H9 (cell line): ENCODE measurements at regions not wholly inside any gene's neighbourhood (a gene's known extent, or its start where the extent isn't known, plus 50 kb on each side); places are given as distances from the start of the nearest gene placed in this dataset.

Source experiments
- DNase-seq: peaks from one replicate; pipeline ENCODE4 v3.0.0-alpha.2; 2017
- H2AFZ ChIP-seq: one replicate; pipeline ENCODE4 v1.6.1; 2013; ENCODE audit warnings: mild to moderate bottlenecking, low read length, control low read depth, moderate library complexity
- H2AK5ac ChIP-seq: 2 replicates; pipeline ENCODE4 v1.6.1; 2013; ENCODE audit warnings: low read length, control low read depth, mixed read lengths; ENCODE audit not compliant: insufficient read length
- H2BK120ac ChIP-seq: one replicate; pipeline ENCODE4 v1.6.1; 2013; ENCODE audit warnings: low read depth, mild to moderate bottlenecking, low read length, control low read depth, inconsistent platforms; ENCODE audit not compliant: poor library complexity, severe bottlenecking
- H2BK12ac ChIP-seq: 2 replicates; pipeline ENCODE4 v1.6.1; 2013; ENCODE audit warnings: low read length, control low read depth, mixed read lengths, low read depth; ENCODE audit not compliant: insufficient read length
- H2BK15ac ChIP-seq: 2 replicates; pipeline ENCODE4 v1.6.1; 2013; ENCODE audit warnings: low read depth, low read length, control low read depth
- H2BK20ac ChIP-seq: one replicate; pipeline ENCODE4 v1.6.1; 2013; ENCODE audit warnings: low read depth, mild to moderate bottlenecking, low read length, control low read depth, inconsistent platforms; ENCODE audit not compliant: poor library complexity, severe bottlenecking
- H2BK5ac ChIP-seq: 2 replicates; pipeline ENCODE4 v1.6.1; 2013; ENCODE audit warnings: low read length, control low read depth, mixed read lengths; ENCODE audit not compliant: insufficient read length
- H3K14ac ChIP-seq: 2 replicates; pipeline ENCODE4 v1.6.1; 2013; ENCODE audit warnings: low read length, control low read depth; ENCODE audit not compliant: insufficient read depth
- H3K18ac ChIP-seq: 2 replicates; pipeline ENCODE4 v1.6.1; 2013; ENCODE audit warnings: low read depth, mild to moderate bottlenecking, mixed read lengths, low read length, control low read depth; ENCODE audit not compliant: insufficient read length
- H3K23ac ChIP-seq: 2 replicates; pipeline ENCODE4 v1.6.1; 2013; ENCODE audit warnings: low read length, control low read depth, mixed read lengths, low read depth; ENCODE audit not compliant: insufficient read length
- H3K23me2 ChIP-seq: 2 replicates; pipeline ENCODE4 v1.6.1; 2013; ENCODE audit warnings: low read depth, mild to moderate bottlenecking, mixed read lengths, low read length, control low read depth; ENCODE audit not compliant: insufficient read length, poor library complexity, severe bottlenecking
- H3K27ac ChIP-seq: 2 replicates; pipeline ENCODE4 v1.5.1; 2013; ENCODE audit warnings: low read length, control low read depth, mixed read lengths, low read depth; ENCODE audit not compliant: insufficient read length
- H3K27me3 ChIP-seq: 2 replicates; pipeline ENCODE4 v1.6.1; 2013; ENCODE audit warnings: low read length, control low read depth, inconsistent platforms; ENCODE audit not compliant: insufficient read depth
- H3K4ac ChIP-seq: 2 replicates; pipeline ENCODE4 v1.6.1; 2013; ENCODE audit warnings: low read depth, mild to moderate bottlenecking, control low read depth, inconsistent platforms, low read length, moderate library complexity
- H3K4me1 ChIP-seq: 2 replicates; pipeline ENCODE4 v1.6.1; 2013; ENCODE audit warnings: low read length, control low read depth, inconsistent platforms; ENCODE audit not compliant: insufficient read depth
- H3K4me2 ChIP-seq: 2 replicates; pipeline ENCODE4 v1.6.1; 2013; ENCODE audit warnings: low read length, control low read depth, mixed read lengths; ENCODE audit not compliant: insufficient read length, insufficient read depth
- H3K56ac ChIP-seq: 2 replicates; pipeline ENCODE4 v1.6.1; 2013; ENCODE audit warnings: low read depth, mild to moderate bottlenecking, mixed read lengths, low read length, control low read depth; ENCODE audit not compliant: insufficient read length
- H3K79me1 ChIP-seq: 2 replicates; pipeline ENCODE4 v1.6.1; 2013; ENCODE audit warnings: low read depth, mild to moderate bottlenecking, moderate library complexity, low read length, control low read depth, inconsistent platforms; ENCODE audit not compliant: insufficient read depth, poor library complexity, severe bottlenecking
- H3K79me2 ChIP-seq: 2 replicates; pipeline ENCODE4 v1.6.1; 2013; ENCODE audit warnings: low read length, control low read depth, inconsistent platforms; ENCODE audit not compliant: insufficient read depth
- H3K9ac ChIP-seq: 2 replicates; pipeline ENCODE4 v1.6.1; 2013; ENCODE audit warnings: low read length, control low read depth, mixed read lengths; ENCODE audit not compliant: insufficient read length; ENCODE audit errors: extremely low read depth
- H3K9me3 ChIP-seq: one replicate; pipeline ENCODE4 v1.6.1; 2013; ENCODE audit warnings: low read depth, low read length, inconsistent platforms; ENCODE audit not compliant: control insufficient read depth
- H3T11ph ChIP-seq: one replicate; pipeline ENCODE4 v1.6.1; 2013; ENCODE audit warnings: mild to moderate bottlenecking, low read length, control low read depth, inconsistent platforms
- H4K20me1 ChIP-seq: one replicate; pipeline ENCODE4 v1.6.1; 2013; ENCODE audit not compliant: control insufficient read depth, insufficient read length, insufficient read depth
- H4K5ac ChIP-seq: 2 replicates; pipeline ENCODE4 v1.6.1; 2013; ENCODE audit warnings: low read depth, mild to moderate bottlenecking, mixed read lengths, low read length, control low read depth; ENCODE audit not compliant: insufficient read length
- H4K8ac ChIP-seq: replicated peaks from 2 replicates; pipeline ENCODE4 v1.6.1; 2013; ENCODE audit warnings: low read length, control low read depth, mixed read lengths, low read depth; ENCODE audit not compliant: insufficient read length
- H4K91ac ChIP-seq: 2 replicates; pipeline ENCODE4 v1.6.1; 2013; ENCODE audit warnings: low read depth, mild to moderate bottlenecking, moderate library complexity, mixed read lengths, low read length, control low read depth; ENCODE audit not compliant: insufficient read length
- H3K27ac Mint-ChIP-seq, 3 experiments: 2 replicates in 2 of 3; 3 replicates in 1 of 3; pipeline ENCODE4 v1.8.0; 2020 to 2021; ENCODE audit warnings: mixed read lengths in 3 of 3, mild to moderate bottlenecking in 1 of 3, moderate library complexity in 1 of 3
- H3K27me3 Mint-ChIP-seq: 2 replicates; pipeline ENCODE4 v1.8.0; 2021; ENCODE audit warnings: low read depth, mild to moderate bottlenecking, moderate library complexity, mixed read lengths
- H3K36me3 Mint-ChIP-seq, 3 experiments: 2 replicates in 2 of 3; 3 replicates in 1 of 3; pipeline ENCODE4 v1.8.0; 2020 to 2021; ENCODE audit warnings: low read depth in 3 of 3, mixed read lengths in 3 of 3; ENCODE audit not compliant: insufficient read depth in 1 of 3
- H3K4me1 Mint-ChIP-seq, 2 experiments: 2 replicates each; pipeline ENCODE4 v1.8.0; 2020; ENCODE audit warnings: mixed read lengths in 2 of 2
- H3K4me3 Mint-ChIP-seq, 2 experiments: 2 replicates in 1 of 2; 3 replicates in 1 of 2; pipeline ENCODE4 v1.8.0; 2020 to 2021; ENCODE audit warnings: mild to moderate bottlenecking in 2 of 2, mixed read lengths in 2 of 2, moderate library complexity in 1 of 2
- H3K9me3 Mint-ChIP-seq, 2 experiments: 2 replicates in 1 of 2; 3 replicates in 1 of 2; pipeline ENCODE4 v1.8.0; 2020; ENCODE audit warnings: mild to moderate bottlenecking in 2 of 2, mixed read lengths in 2 of 2, moderate library complexity in 1 of 2
- WGBS: extraction: QIAGEN DNeasy Blood & Tissue Kit; methylation state at CpG from one replicate; pipeline ENCODE4 v1.1.7; 2013; ENCODE audit warnings: missing lambda C conversion rate, low lambda C conversion rate, mixed read lengths; ENCODE audit not compliant: insufficient read length; ENCODE audit errors: extremely low coverage; 5-methylcytosine and 5-hydroxymethylcytosine counted together
- TF ChIP-seq, protein P1 (sequence below): fragments of 200-600 bp; sonication (generic); conservative IDR thresholded peaks from 3 replicates; pipeline ENCODE4 v1.8.0; 2021; ENCODE audit warnings: antibody characterized with exemption, mild to moderate bottlenecking

DNA sequence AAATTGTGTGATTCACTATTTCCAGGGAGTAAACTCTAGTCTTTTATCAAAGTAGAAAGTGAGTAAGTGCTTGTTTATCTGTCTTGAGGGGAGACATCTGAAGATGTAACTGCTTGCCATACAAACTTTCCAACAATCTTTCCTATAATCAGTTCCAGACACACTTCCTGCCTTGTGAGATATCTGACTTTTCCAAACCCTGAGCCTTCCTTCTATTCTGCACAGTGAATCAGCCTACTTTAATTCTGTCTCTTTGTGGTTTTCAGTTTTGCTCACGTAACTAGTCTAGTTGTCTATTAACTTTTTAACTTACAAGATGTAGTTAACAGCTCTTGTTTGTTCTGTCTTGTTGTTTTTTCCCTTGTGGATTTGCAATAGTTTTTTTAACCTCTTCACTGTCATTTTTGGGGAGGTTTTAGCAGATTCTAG, 947.8 kb downstream of the C4orf33 start:
- H3K27me3 Mint-ChIP-seq: no peaks in the 10 kb centered on the region
- H3K9me3 Mint-ChIP-seq: peaks cover 2 to 5% of the 10 kb centered on the region in 2 experiments; a peak in 4 of 5 replicates
- TF ChIP-seq, protein P1, sequence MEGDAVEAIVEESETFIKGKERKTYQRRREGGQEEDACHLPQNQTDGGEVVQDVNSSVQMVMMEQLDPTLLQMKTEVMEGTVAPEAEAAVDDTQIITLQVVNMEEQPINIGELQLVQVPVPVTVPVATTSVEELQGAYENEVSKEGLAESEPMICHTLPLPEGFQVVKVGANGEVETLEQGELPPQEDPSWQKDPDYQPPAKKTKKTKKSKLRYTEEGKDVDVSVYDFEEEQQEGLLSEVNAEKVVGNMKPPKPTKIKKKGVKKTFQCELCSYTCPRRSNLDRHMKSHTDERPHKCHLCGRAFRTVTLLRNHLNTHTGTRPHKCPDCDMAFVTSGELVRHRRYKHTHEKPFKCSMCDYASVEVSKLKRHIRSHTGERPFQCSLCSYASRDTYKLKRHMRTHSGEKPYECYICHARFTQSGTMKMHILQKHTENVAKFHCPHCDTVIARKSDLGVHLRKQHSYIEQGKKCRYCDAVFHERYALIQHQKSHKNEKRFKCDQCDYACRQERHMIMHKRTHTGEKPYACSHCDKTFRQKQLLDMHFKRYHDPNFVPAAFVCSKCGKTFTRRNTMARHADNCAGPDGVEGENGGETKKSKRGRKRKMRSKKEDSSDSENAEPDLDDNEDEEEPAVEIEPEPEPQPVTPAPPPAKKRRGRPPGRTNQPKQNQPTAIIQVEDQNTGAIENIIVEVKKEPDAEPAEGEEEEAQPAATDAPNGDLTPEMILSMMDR: no peak
- Histone ChIP-seq H3K18ac (no peak overlapping the region), H3K23me2 (no peaks in the 10 kb centered on the region), H4K91ac (no peak overlapping the region), H2AFZ (no peak overlapping the region), H2BK5ac (no peak overlapping the region), H4K8ac (no peak overlapping the region), H3K27me3 (no peaks in the 10 kb centered on the region), H4K20me1 (no peaks in the 10 kb centered on the region), H2BK12ac (no peak overlapping the region), H3K23ac (no peak overlapping the region), H3K14ac (no peak overlapping the region), H2BK120ac (no peak overlapping the region), H3K9me3 (no peaks in the 10 kb centered on the region), H3T11ph (no peak overlapping the region), H3K79me2 (no peaks in the 10 kb centered on the region), H3K4ac (no peak overlapping the region), H3K56ac (no peak overlapping the region), H3K79me1 (no peaks in the 10 kb centered on the region), H3K4me2 (no peak overlapping the region), H2AK5ac (no peak overlapping the region), H4K5ac (no peak overlapping the region), H2BK20ac (no peak overlapping the region), H2BK15ac (no peak overlapping the region), H3K27ac (no peak overlapping the region), H3K4me1 (peaks cover 2% of the 10 kb centered on the region; the same call in 1 of the 2 replicates), H3K9ac (no peak overlapping the region)
- H3K27ac Mint-ChIP-seq: peak overlapping the region in 1 of 3 experiments; percentile 2; a peak in 2 of 7 replicates
- H3K4me1 Mint-ChIP-seq: peaks cover 12 to 14% of the 10 kb centered on the region in 2 experiments
- peaks cover 0 to 20% (median 1%) of the 10 kb centered on the region in 3 experiments; a peak in 4 of 7 replicates for H3K36me3 Mint-ChIP-seq
- DNase-seq: no peak
- WGBS: no CpG with 5 or more reads among the region's 1 CpG
- no peak overlapping the region for H3K4me3 Mint-ChIP-seq
